ENCODE measurements at regions not wholly inside any gene's neighbourhood (a gene's known extent, or its start where the extent isn't known, plus 50 kb on each side); places are given as distances from the start of the nearest gene placed in this dataset.

DNA sequence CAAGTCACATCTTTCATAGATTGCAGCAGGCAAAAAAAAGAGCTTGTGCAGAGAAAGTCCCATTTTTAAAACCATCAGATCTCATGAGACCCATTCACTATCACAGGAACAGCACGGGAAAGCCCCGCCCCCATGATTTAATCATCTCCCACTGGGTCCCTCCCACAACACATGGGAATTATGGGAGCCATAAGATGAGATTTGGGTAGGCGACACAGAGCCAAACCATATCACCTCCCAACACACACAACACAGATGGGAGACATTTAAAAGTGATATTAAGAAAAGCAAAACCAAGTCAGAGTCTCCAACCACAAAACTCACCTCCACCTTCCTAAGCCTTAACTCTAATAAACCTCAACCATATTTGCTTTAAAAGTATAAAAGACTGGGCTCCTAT is 61.5 kb upstream of the TIAM1 start:
- TF ChIP-seq, protein P1, sequence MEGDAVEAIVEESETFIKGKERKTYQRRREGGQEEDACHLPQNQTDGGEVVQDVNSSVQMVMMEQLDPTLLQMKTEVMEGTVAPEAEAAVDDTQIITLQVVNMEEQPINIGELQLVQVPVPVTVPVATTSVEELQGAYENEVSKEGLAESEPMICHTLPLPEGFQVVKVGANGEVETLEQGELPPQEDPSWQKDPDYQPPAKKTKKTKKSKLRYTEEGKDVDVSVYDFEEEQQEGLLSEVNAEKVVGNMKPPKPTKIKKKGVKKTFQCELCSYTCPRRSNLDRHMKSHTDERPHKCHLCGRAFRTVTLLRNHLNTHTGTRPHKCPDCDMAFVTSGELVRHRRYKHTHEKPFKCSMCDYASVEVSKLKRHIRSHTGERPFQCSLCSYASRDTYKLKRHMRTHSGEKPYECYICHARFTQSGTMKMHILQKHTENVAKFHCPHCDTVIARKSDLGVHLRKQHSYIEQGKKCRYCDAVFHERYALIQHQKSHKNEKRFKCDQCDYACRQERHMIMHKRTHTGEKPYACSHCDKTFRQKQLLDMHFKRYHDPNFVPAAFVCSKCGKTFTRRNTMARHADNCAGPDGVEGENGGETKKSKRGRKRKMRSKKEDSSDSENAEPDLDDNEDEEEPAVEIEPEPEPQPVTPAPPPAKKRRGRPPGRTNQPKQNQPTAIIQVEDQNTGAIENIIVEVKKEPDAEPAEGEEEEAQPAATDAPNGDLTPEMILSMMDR (IDR thresholded peaks at IDR 0.05): no peak
- no peak for TF ChIP-seq POLR2A (IDR thresholded peaks at IDR 0.05)
- no peak for TF ChIP-seq POLR2AphosphoS5 (IDR thresholded peaks at IDR 0.05; ENCODE audit: insufficient read depth in 1 of 2, low read depth in 1 of 2)
